SK-N-SH (cell line): ENCODE measurements at regions not wholly inside any gene's neighbourhood (a gene's known extent, or its start where the extent isn't known, plus 50 kb on each side); places are given as distances from the start of the nearest gene placed in this dataset.

ENCODE experiments used
- CTCF ChIA-PET: fragments of 300-600, 350-600 bp; formaldehyde crosslinking; extraction: SDS; loops from one replicate; lab custom pipeline; 2021; lab: Yijun Ruan, JAX
- POLR2A ChIA-PET: fragments of 350-600 bp; sonication (Branson Sonifier 250); formaldehyde crosslinking; extraction: SDS; loops from one replicate; lab custom pipeline; 2020; ENCODE audit warnings: antibody characterized with exemption, inconsistent platforms; lab: Yijun Ruan, JAX
- DNase-seq: peaks from one replicate; pipeline ENCODE4 v3.0.0; 2012
- H2AFZ ChIP-seq: fragments of 200-600 bp; sonication (generic); 2 replicates; pipeline ENCODE4 v1.8.1; 2016; ENCODE audit warnings: antibody characterized with exemption, mild to moderate bottlenecking, low read depth
- H3F3A ChIP-seq: fragments of 200-600 bp; sonication (generic); replicated peaks from 2 replicates; pipeline ENCODE3; 2016; ENCODE audit warnings: antibody characterized with exemption, mild to moderate bottlenecking; ENCODE audit not compliant: insufficient read depth
- H3K27ac ChIP-seq, 2 experiments: fragments of 200-500 bp in 1 of 2; fragments of 200-600 bp in 1 of 2; sonication (Bioruptor generic) in 1 of 2; sonication (generic), shearing (Covaris generic) in 1 of 2; 2 replicates each; pipeline versions ENCODE4 v1.5.1 to v1.6.1; 2014 to 2016; ENCODE audit warnings: low read depth in 2 of 2, inconsistent platforms in 1 of 2, low read length in 1 of 2, mild to moderate bottlenecking in 1 of 2, mixed read lengths in 1 of 2
- H3K27me3 ChIP-seq: fragments of 200-600 bp; sonication (generic), shearing (Covaris generic); 2 replicates; pipeline ENCODE4 v1.6.1; 2016; ENCODE audit warnings: mixed run types; ENCODE audit not compliant: insufficient read depth
- H3K36me3 ChIP-seq, 2 experiments: fragments of 200-500 bp in 1 of 2; fragments of 200-600 bp in 1 of 2; sonication (Bioruptor generic) in 1 of 2; sonication (generic) in 1 of 2; replicated peaks in 1 of 2; 2 replicates each; pipeline versions ENCODE3 to v1.5.1; 2014 to 2016; ENCODE audit warnings: low read length in 1 of 2, mild to moderate bottlenecking in 1 of 2; ENCODE audit not compliant: insufficient read depth in 2 of 2, control insufficient read depth in 1 of 2
- H3K4me1 ChIP-seq, 2 experiments: fragments of 200-500 bp in 1 of 2; fragments of 200-600 bp in 1 of 2; sonication (Bioruptor generic) in 1 of 2; sonication (generic), shearing (Covaris generic) in 1 of 2; 2 replicates each; pipeline versions ENCODE4 v1.5.1 to v1.6.1; 2014 to 2016; ENCODE audit warnings: low read depth in 1 of 2, low read length in 1 of 2, mixed run types in 1 of 2; ENCODE audit not compliant: insufficient read depth in 2 of 2, control insufficient read depth in 1 of 2
- H3K4me2 ChIP-seq: fragments of 200-600 bp; sonication (generic), shearing (Covaris generic); 2 replicates; pipeline ENCODE4 v1.6.1; 2017; ENCODE audit warnings: mixed run types
- H3K4me3 ChIP-seq, 2 experiments: fragments of 200-500 bp in 1 of 2; fragments of 200-600 bp in 1 of 2; sonication (Bioruptor generic) in 1 of 2; sonication (generic), shearing (Covaris generic) in 1 of 2; 2 replicates each; pipeline versions ENCODE4 v1.5.1 to v1.8.1; 2014 to 2016; ENCODE audit warnings: low read depth in 2 of 2, inconsistent platforms in 1 of 2, low read length in 1 of 2, mild to moderate bottlenecking in 1 of 2, mixed read lengths in 1 of 2, moderate library complexity in 1 of 2
- H3K79me2 ChIP-seq: fragments of 200-600 bp; sonication (generic); 2 replicates; pipeline ENCODE4 v1.8.1; 2017; ENCODE audit warnings: mild to moderate bottlenecking; ENCODE audit not compliant: insufficient read depth
- H3K9ac ChIP-seq: fragments of 200-600 bp; sonication (generic); 2 replicates; pipeline ENCODE4 v1.6.1; 2017; ENCODE audit warnings: mixed run types
- H3K9me2 ChIP-seq: fragments of 200-600 bp; sonication (generic); 2 replicates; pipeline ENCODE4 v1.6.1; 2017; ENCODE audit warnings: mixed run types
- H3K9me3 ChIP-seq: fragments of 200-600 bp; sonication (generic); 2 replicates; pipeline ENCODE4 v1.6.1; 2017; ENCODE audit warnings: mixed run types, mild to moderate bottlenecking, moderate library complexity
- H4K20me1 ChIP-seq: fragments of 200-600 bp; sonication (generic); 2 replicates; pipeline ENCODE4 v1.6.1; 2017; ENCODE audit warnings: mild to moderate bottlenecking, mixed run types; ENCODE audit not compliant: insufficient read depth
- CHD2 ChIP-seq: fragments of 150-350 bp; IDR thresholded peaks from 2 replicates; pipeline ENCODE4 v1.6.1; 2018; ENCODE audit warnings: low read length; ENCODE audit not compliant: partially characterized antibody
- EP300 ChIP-seq, 2 experiments: IDR thresholded peaks; 2 replicates each; pipeline versions ENCODE4 v1.4.0 to v1.6.1; 2012; ENCODE audit warnings: borderline replicate concordance in 1 of 2, low read depth in 1 of 2, low read length in 1 of 2
- FOSL2 ChIP-seq: IDR thresholded peaks from 2 replicates; pipeline ENCODE4 v1.4.0; 2012; ENCODE audit warnings: low read depth, mild to moderate bottlenecking, moderate library complexity, borderline replicate concordance
- FOXM1 ChIP-seq: IDR thresholded peaks from 2 replicates; pipeline ENCODE4 v1.4.0; 2012; ENCODE audit warnings: low read depth, mild to moderate bottlenecking
- GATA2 ChIP-seq: sonication (generic); formaldehyde crosslinking; IDR thresholded peaks from 2 replicates; pipeline ENCODE4 v1.5.0; 2020; ENCODE audit warnings: mild to moderate bottlenecking, missing genetic modification reagents
- JUND ChIP-seq: IDR thresholded peaks from 2 replicates; pipeline ENCODE4 v1.4.0; 2012
- MEF2A ChIP-seq: IDR thresholded peaks from 2 replicates; pipeline ENCODE4 v1.4.0; 2012; ENCODE audit warnings: low read depth, borderline replicate concordance
- MXI1 ChIP-seq: IDR thresholded peaks from 2 replicates; pipeline ENCODE4 v1.6.1; 2012; ENCODE audit warnings: mild to moderate bottlenecking, low read depth, low read length, improper control_type of control experiment
- NFIC ChIP-seq: IDR thresholded peaks from 2 replicates; pipeline ENCODE4 v1.4.0; 2012; ENCODE audit warnings: borderline replicate concordance
- NRF1 ChIP-seq: IDR thresholded peaks from 2 replicates; pipeline ENCODE4 v1.6.1; 2012; ENCODE audit warnings: low read depth, mild to moderate bottlenecking, low read length
- SIN3A ChIP-seq: IDR thresholded peaks from 2 replicates; pipeline ENCODE4 v1.6.1; 2012; ENCODE audit warnings: low read depth, mild to moderate bottlenecking, low read length, moderate library complexity, borderline replicate concordance
- TAF1 ChIP-seq: IDR thresholded peaks from 2 replicates; pipeline ENCODE4 v1.6.1; 2012; ENCODE audit warnings: low read depth, mild to moderate bottlenecking, low read length, moderate library complexity, borderline replicate concordance
- TEAD4 ChIP-seq: IDR thresholded peaks from 2 replicates; pipeline ENCODE4 v1.4.0; 2012; ENCODE audit warnings: mild to moderate bottlenecking, borderline replicate concordance; ENCODE audit not compliant: insufficient read depth
- YY1 ChIP-seq: IDR thresholded peaks from 2 replicates; pipeline ENCODE4 v1.4.0; 2012; ENCODE audit warnings: low read depth, mild to moderate bottlenecking
- WGBS: methylation state at CpG from one replicate; pipeline ENCODE4 v1.1.6; 2017; ENCODE audit warnings: low lambda C conversion rate; 5-methylcytosine and 5-hydroxymethylcytosine counted together
- TF ChIP-seq, protein P1 (sequence below): fragments of 200-600 bp; sonication (generic); IDR thresholded peaks from 2 replicates; pipeline ENCODE4 v1.6.1; 2017; ENCODE audit warnings: antibody characterized with exemption, mild to moderate bottlenecking, moderate library complexity
- TF ChIP-seq, protein P2 (sequence below): IDR thresholded peaks from 2 replicates; pipeline ENCODE4; 2012

DNA sequence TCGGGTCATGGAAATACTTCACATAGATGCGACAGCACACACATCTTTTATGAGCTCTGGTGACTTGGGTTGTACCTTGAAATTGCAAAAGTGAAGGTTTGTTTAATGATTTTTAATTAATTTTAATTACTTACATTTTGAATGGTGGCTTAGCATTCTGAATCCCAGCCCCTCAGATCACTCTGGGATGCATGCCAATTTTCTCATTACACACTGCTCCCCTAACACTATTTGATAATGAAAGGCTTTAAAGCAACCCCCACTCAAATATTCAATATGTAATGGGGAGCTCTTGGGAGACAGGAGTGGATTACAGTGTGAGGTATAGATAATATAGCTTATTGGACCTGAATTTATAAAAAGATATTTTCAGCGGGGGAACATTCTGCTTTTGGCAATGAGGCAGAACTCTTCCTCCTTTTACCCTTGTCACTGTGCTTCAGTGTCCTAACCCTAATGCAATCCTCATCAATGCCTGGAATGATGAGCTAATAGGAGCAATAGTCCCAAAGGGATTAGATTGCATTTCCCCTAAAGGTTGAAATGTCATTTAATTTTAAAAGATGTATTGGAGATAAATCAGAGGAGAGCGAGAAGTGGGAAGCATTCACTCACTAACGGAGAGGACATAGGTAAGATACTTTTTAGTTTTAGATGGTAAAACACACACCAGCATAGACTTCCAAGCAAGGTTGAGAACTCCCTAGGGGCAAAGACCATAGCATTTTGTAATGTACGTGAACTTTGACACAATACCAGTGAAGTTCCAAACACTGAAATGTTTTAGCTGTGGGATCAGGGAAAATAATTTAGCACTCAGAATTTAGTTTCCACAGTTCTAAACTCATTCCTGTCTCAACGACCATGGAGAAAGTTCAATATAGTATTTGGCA lies 384.1 kb upstream of the PLXNA2 start:
- Histone ChIP-seq H3K9me2 (no peaks in the 10 kb centered on the region), H3K9ac (no peak overlapping the region), H3K27me3 (no peaks in the 10 kb centered on the region), H3K4me2 (no peak overlapping the region), H3K9me3 (no peaks in the 10 kb centered on the region), H3K4me1 (no peaks in the 10 kb centered on the region), H3F3A (no peaks in the 10 kb centered on the region), H2AFZ (no peak overlapping the region), H3K79me2 (no peaks in the 10 kb centered on the region), H4K20me1 (no peaks in the 10 kb centered on the region), H3K27ac (no peak overlapping the region), H3K4me3 (no peak overlapping the region), H3K36me3 (no peaks in the 10 kb centered on the region)
- WGBS: 62% methylated on average over 7 of the region's 7 CpGs
- CTCF ChIA-PET: no interaction called here
- TF ChIP-seq FOXM1 (no peak), GATA2 (CRISPR knock-in tag) (no peak), SIN3A (no peak), TEAD4 (no peak), MEF2A (no peak), TAF1 (no peak), NFIC (no peak), JUND (no peak), FOSL2 (no peak), EP300 (IDR thresholded peaks at IDR 0.05; ENCODE audit: borderline replicate concordance in 1 of 2, low read depth in 1 of 2, low read length in 1 of 2) (no peak), NRF1 (no peak), CHD2 (no peak), YY1 (no peak), MXI1 (no peak)
- TF ChIP-seq, protein P1, sequence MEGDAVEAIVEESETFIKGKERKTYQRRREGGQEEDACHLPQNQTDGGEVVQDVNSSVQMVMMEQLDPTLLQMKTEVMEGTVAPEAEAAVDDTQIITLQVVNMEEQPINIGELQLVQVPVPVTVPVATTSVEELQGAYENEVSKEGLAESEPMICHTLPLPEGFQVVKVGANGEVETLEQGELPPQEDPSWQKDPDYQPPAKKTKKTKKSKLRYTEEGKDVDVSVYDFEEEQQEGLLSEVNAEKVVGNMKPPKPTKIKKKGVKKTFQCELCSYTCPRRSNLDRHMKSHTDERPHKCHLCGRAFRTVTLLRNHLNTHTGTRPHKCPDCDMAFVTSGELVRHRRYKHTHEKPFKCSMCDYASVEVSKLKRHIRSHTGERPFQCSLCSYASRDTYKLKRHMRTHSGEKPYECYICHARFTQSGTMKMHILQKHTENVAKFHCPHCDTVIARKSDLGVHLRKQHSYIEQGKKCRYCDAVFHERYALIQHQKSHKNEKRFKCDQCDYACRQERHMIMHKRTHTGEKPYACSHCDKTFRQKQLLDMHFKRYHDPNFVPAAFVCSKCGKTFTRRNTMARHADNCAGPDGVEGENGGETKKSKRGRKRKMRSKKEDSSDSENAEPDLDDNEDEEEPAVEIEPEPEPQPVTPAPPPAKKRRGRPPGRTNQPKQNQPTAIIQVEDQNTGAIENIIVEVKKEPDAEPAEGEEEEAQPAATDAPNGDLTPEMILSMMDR: no peak
- TF ChIP-seq, protein P2, sequence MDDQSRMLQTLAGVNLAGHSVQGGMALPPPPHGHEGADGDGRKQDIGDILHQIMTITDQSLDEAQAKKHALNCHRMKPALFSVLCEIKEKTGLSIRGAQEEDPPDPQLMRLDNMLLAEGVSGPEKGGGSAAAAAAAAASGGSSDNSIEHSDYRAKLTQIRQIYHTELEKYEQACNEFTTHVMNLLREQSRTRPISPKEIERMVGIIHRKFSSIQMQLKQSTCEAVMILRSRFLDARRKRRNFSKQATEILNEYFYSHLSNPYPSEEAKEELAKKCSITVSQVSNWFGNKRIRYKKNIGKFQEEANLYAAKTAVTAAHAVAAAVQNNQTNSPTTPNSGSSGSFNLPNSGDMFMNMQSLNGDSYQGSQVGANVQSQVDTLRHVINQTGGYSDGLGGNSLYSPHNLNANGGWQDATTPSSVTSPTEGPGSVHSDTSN: no peak
- POLR2A ChIA-PET: no interaction called here
- no peak for DNase-seq
